Superior temporal gyrus (tissue), 1 donor: ENCODE measurements at regions not wholly inside any gene's neighbourhood (a gene's known extent, or its start where the extent isn't known, plus 50 kb on each side); places are given as distances from the start of the nearest gene placed in this dataset.
"Not testable (repeated sequence)": the region's sequence is repeated elsewhere in the genome, so short reads cannot be mapped to it uniquely, and the experiment has no call there.

ENCODE experiments used
- DNase-seq: peaks from one replicate; pipeline ENCODE4 v3.0.0-alpha.2; 2016; ENCODE audit errors: extremely low spot score

- DNase-seq: not testable (repeated sequence)
Observed at GRCh38 chr5:57631139-57631538, 148.5 kb upstream of the ACTBL2 start.

- DNase-seq: no peak
Observed at GRCh38 chr5:57627661-57628060, 145.1 kb upstream of the ACTBL2 start.

DNA sequence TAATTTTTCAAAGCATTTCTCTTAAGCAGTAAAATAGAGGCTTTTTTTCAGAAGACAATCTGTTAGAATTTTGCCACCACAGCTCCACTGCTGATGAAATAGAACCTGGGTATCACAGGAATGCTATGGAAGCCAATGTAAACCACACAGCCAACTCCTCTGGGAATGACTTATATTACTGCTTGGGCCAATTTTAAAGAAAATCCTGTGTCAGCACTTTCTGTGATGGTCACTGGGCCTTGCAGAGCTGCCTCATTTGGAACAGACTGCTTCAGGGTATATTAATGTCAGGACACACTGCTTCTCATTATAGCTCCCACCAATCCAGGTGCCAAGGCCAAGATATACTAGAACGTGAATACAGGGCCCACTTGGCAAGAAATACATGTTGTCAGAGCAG lies 144.1 kb upstream of the ACTBL2 start:
- DNase-seq: no peak

DNA sequence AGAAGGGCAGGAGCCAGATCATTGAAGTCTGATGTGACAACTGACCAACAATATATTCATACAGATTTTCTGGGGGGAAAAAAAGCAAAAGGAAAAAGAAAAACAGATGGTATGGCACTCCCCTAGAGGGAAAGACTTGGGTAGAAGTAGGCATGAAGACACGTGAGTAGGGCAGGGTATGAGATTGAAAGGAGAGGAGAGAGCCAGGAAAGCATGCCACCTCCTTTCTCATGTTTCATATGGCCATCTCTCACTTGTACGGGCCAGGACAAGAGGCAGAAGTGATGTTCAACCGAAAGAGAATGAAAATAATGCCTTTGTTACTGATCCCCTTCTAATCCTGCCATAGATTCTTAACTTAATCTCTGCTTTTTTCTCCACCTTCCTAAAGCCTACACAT lies 139.0 kb upstream of the ACTBL2 start:
- no peak for DNase-seq

- no peak for DNase-seq
Observed at GRCh38 chr5:57618767-57619381, 136.3 kb upstream of the ACTBL2 start.

DNA sequence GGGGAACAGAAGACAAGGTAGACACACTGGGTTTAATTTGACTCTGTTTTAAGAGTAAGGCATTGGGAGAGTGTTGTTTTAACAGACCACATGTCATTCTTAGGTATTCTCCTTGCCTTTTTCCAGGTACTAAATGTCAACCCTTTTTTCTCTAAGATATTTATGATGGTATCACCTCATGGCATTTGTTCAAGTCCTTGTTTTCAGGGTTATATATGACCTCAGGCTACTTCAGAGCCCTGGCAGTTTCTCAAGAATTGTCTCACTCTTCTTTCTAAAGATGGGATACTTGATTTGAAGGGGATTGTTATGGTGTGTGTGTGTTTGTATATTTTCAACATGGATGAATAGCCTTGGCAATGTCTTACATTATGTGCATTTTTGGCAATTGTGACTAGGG lies 131.1 kb upstream of the ACTBL2 start:
- no peak for DNase-seq

- DNase-seq: no peak
Observed at GRCh38 chr5:57611177-57611576, 128.6 kb upstream of the ACTBL2 start.

GRCh38 chr5:57608542-57608941 lies 125.9 kb upstream of the ACTBL2 start:
- no peak for DNase-seq

DNA sequence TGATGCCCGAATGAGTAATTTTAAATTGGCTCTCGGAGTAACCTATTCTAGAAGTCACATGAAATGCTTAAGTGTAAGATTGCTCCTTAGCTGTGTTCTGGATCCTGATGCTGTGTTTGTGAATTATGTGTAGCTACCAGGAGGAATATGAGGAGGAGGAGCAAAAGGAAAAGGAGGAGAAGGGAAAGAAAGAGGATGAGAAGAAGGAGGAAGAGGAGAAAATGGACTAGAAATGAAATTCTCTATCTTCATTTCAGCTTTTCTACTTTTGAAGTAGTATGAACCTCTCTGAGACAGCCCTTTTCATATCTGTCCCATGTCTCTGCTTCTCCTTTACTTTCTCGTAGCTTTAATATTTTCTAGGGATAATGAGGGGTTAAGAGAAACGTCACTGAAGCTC lies 119.4 kb upstream of the ACTBL2 start:
- no peak for DNase-seq

DNA sequence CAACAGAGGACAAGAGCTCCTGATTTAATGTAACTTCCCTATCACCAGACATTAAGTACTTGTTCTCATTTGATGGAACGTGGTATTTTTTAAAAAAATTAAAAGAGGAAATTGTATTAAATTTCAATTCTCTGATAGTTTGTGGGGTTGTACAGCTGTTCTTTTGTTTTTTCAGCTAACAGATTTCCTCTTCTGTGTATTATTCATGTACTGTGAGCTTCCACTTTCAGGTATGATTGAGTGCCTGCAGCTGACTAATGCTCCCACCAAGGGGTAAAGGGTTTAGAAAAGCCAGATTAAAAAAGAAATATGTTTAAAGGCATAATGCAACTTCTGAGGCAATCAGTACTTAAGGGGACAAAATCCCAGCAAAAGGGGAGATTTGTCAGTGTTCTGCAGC lies 117.7 kb upstream of the ACTBL2 start:
- DNase-seq: no peak

GRCh38 chr5:57598756-57599155 lies 116.1 kb upstream of the ACTBL2 start:
- DNase-seq: no peak

DNA sequence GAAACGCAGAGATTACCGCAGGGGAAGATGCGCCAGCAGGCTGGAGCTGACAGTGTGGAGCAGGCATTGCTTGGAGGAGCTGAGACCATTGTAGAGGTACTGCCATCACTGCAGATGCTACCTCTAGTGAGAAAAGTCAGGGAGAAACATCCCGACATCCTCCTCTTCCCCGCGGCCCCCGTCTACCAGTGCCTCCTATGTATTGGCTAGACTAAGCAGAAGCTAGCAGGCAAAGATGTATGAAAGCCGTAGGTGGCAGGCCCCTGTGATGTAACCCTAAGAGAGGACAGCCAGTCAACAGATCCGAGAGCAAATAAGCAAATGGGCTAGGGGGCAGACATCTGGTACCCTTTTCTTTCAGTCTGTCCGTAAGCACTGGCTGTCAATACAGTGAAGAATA lies 115.5 kb upstream of the ACTBL2 start:
- DNase-seq: no peak

GRCh38 chr5:57595523-57595991 lies 112.9 kb upstream of the ACTBL2 start:
- no peak for DNase-seq

DNA sequence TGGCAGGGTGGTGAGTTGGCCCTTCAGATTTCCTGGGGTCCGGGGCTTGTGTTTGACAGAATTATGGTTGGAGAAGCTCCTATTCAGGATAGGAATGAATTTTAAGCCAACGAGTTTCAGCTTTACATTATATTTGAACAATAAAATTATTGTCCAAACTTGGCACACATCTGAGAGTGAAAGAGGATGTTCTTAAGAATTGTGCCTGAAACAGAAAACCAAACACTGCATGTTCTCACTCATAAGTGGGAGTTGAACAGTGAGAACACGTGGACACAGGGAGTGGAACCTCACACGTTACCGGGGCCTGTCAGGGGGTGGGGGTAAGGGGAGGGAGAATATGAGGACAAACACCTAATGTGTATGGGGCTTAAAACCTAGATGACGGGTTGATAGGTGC lies 111.8 kb upstream of the ACTBL2 start:
- no peak for DNase-seq

GRCh38 chr5:57592236-57592635 lies 109.6 kb upstream of the ACTBL2 start:
- no peak for DNase-seq

GRCh38 chr5:57586649-57587048 lies 104.0 kb upstream of the ACTBL2 start:
- no peak for DNase-seq

DNA sequence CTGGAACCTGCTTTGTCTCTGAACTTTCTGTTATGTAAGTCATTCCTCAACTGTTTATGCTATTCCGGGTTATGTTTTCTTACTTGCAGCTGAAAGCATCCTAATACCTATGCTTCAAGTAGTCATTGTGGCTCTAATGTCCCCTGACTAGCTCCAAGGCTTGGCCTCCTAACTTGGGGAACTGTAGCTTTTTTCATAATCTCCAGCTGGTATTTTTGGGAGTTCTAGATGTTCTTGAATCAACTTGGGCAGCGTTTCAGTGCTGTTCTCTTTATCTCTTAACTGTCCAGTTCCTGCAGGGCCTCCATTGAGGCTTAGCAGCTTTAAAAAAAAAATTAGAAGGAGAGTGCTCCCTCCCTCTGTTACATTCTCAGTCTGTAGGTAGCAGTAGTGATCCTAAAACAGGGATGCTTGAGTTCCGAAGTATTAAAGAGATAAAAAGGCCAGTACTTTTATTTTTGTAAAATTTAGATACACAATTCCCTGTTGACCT lies 100.0 kb upstream of the ACTBL2 start:
- no peak for DNase-seq

DNA sequence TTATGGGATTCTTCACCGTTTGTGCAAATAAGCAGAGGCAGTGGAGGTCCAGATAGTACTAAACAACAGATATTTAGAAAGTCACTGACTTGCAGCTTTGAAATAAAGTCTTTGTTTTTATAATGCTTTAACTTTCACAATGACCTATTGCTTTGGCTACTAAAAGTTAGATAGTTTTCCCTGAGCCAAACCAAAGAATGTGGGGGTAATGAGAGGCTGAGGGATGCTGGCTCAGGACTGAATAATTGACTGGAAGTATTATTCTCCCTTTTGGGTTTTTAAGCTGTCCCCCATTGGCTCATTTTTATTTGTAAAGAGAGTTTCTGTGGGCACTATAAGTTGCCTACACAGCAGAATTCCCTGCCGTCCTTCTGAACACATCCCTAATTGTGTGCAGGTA lies 99.2 kb upstream of the ACTBL2 start:
- DNase-seq: no peak

DNA sequence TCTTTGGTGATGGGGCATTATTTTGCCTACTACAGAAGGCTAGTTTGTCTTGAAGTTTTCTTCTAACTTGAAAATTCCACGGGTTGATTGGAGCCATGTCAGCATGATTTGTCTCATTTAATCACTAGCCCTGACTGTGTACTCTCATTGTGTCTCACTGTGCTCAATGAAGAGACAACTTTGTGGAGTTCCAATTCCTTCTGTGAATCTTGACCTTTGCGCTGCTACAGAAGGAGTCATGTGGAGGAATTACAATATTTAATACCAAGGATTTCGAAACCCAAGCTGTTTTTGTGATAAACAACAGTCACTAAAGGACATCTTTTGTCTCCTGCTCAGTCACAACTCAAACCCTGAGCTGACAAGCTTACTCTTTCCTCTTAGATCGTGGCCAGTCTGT lies 98.6 kb upstream of the ACTBL2 start:
- no peak for DNase-seq

DNA sequence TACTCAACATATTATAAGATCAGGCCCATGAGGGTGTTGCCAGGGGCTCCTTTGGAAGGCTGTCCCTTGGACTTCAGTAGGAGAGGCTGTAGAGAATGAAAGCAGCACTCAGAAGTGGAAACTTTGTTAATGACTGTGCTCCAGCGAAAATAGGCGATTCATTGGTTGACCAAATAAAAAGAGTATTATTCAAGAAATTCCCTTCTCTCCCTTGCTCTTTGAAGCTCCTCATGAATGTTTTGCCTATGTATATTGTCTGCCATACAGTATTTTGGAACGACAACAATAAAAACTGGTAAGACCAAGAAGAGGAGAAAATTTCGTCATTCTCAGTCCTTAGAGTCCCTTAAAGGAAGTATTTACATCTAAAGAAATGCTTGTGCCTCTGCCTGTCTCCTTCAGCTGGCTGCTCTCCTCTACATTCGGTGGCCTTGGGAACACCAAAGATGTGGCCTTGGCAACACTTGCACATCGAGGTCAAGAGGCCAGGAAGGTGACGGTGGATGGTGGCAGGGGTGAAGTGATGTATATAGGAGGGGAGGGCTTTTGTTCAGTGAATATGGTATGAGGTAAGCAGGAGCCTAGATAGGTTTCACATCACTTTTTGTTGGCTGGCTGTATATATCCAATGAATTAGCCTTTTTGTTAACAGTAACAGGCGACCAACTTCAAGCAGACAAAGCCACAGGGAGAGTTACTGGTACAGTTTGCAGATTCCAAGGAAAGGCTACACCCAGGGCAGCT lies 95.0 kb upstream of the ACTBL2 start:
- no peak for DNase-seq

DNA sequence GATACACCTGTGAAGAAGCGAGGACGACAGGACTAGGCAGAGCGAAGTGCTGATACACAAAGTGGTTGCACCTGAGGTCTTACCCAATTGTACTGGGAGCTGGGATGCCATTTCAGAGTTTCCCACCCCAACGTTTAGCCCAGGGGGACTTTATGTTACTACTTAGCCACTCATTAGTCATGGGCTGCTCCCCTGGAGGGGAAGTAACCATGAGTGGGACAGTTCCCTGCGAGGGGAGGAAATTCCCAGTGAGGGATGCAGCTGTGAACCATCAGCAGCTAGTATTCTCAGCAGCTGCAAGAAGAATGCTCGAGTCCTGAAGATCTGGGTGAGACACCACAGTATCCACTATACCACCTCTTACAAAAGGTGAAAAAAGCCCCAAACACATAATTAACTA lies 93.7 kb upstream of the ACTBL2 start:
- no peak for DNase-seq

GRCh38 chr5:57575839-57576238 lies 93.2 kb upstream of the ACTBL2 start:
- no peak for DNase-seq

- DNase-seq: no peak
Observed at GRCh38 chr5:57572461-57572860, 89.8 kb upstream of the ACTBL2 start.
